ENCODE measurements at regions not wholly inside any gene's neighbourhood (a gene's known extent, or its start where the extent isn't known, plus 50 kb on each side); places are given as distances from the start of the nearest gene placed in this dataset.

DNA sequence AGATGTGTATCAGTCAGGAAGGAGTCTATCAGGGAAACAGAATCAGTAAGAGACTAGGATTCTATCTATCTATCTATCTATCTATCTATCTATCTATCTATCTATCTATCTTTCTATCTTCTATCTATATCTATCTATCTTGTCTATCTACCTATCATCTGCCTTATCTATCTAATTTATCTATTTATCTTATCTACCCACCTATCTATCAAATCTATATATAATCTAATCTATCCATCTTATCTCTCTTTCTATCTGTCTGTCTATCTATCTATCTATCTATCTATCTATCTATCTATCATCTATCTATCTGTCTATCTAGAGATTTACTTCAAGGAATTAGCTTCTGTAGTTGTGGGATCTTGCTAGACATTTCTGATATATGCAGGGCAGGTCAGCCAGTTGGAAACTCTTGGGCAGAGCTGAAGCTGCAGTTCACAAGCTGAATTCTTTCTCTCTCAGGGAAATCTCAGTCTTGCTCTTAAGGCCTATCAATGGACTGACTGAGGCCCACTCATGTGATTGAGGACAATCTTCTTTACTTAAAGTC lies 140.2 kb upstream of the JUN start:
- TF ChIP-seq CTCF (IDR thresholded peaks at IDR 0.05; ENCODE audit: poor library complexity, severe bottlenecking) (no peak), MXI1 (conservative IDR thresholded peaks at IDR 0.05; ENCODE audit: poor library complexity, severe bottlenecking) (no peak), TAF1 (IDR thresholded peaks at IDR 0.05; ENCODE audit: low read depth) (no peak), POLR2AphosphoS5 (IDR thresholded peaks at IDR 0.05) (no peak), EZH2 (IDR thresholded peaks at IDR 0.05; ENCODE audit: borderline replicate concordance, insufficient read depth, low read length, poor library complexity, severe bottlenecking) (no peak), EP300 (conservative IDR thresholded peaks at IDR 0.05; ENCODE audit: poor library complexity, severe bottlenecking) (no peak)
- TF ChIP-seq, protein P1, sequence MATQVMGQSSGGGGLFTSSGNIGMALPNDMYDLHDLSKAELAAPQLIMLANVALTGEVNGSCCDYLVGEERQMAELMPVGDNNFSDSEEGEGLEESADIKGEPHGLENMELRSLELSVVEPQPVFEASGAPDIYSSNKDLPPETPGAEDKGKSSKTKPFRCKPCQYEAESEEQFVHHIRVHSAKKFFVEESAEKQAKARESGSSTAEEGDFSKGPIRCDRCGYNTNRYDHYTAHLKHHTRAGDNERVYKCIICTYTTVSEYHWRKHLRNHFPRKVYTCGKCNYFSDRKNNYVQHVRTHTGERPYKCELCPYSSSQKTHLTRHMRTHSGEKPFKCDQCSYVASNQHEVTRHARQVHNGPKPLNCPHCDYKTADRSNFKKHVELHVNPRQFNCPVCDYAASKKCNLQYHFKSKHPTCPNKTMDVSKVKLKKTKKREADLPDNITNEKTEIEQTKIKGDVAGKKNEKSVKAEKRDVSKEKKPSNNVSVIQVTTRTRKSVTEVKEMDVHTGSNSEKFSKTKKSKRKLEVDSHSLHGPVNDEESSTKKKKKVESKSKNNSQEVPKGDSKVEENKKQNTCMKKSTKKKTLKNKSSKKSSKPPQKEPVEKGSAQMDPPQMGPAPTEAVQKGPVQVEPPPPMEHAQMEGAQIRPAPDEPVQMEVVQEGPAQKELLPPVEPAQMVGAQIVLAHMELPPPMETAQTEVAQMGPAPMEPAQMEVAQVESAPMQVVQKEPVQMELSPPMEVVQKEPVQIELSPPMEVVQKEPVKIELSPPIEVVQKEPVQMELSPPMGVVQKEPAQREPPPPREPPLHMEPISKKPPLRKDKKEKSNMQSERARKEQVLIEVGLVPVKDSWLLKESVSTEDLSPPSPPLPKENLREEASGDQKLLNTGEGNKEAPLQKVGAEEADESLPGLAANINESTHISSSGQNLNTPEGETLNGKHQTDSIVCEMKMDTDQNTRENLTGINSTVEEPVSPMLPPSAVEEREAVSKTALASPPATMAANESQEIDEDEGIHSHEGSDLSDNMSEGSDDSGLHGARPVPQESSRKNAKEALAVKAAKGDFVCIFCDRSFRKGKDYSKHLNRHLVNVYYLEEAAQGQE (IDR thresholded peaks at IDR 0.05; ENCODE audit: borderline replicate concordance): no peak
